ENCODE measurements at regions not wholly inside any gene's neighbourhood (a gene's known extent, or its start where the extent isn't known, plus 50 kb on each side); places are given as distances from the start of the nearest gene placed in this dataset.

- FAIRE-seq, result no peak
- CTCF ChIA-PET (ENCODE audit: partially characterized antibody), result interaction anchor here (1.1 to 2.2 kb wide), 2 partner anchors 9 to 55 kb away, joined by 3 to 13 read pairs; no protein-coding TSS in a partner anchor
- no peak for TF ChIP-seq KDM5A (IDR thresholded peaks at IDR 0.05; ENCODE audit: low read length)
- TF ChIP-seq TCF12 (IDR thresholded peaks at IDR 0.05; ENCODE audit: low read depth, low read length), result no peak
- TF ChIP-seq HDAC2 (IDR thresholded peaks at IDR 0.05; ENCODE audit: borderline replicate concordance in 1 of 2, low read depth in 2 of 2, low read length in 2 of 2), result no peak
- no peak for TF ChIP-seq CREB1 (IDR thresholded peaks at IDR 0.05)
- no peak for TF ChIP-seq E2F6 (IDR thresholded peaks at IDR 0.05)
- TF ChIP-seq FOSL1 (IDR thresholded peaks at IDR 0.05; ENCODE audit: insufficient read depth, low read depth, low read length), result no peak
- no peak for TF ChIP-seq GABPA (IDR thresholded peaks at IDR 0.05; ENCODE audit: borderline replicate concordance, insufficient read depth, low read length)
- no peak for TF ChIP-seq SAP30 (IDR thresholded peaks at IDR 0.05; ENCODE audit: insufficient read depth, insufficient replicate concordance, low read length)
- no peak for TF ChIP-seq NRF1 (IDR thresholded peaks at IDR 0.05; ENCODE audit: low read depth, low read length)
- TF ChIP-seq RNF2 (IDR thresholded peaks at IDR 0.05; ENCODE audit: borderline replicate concordance, low read depth, low read length, missing control alignments, poor library complexity, severe bottlenecking), result no peak
- no peak for TF ChIP-seq MAX (IDR thresholded peaks at IDR 0.05)
- no peak for TF ChIP-seq ASH2L (IDR thresholded peaks at IDR 0.05; ENCODE audit: low read length)
- TF ChIP-seq HDAC6 (IDR thresholded peaks at IDR 0.05; ENCODE audit: low read depth, low read length), result no peak
- TF ChIP-seq RXRA (IDR thresholded peaks at IDR 0.05; ENCODE audit: insufficient read depth, low read depth, low read length), result no peak
Observed at GRCh38 chr5:90170261-90170660, 239.3 kb downstream of the CETN3 start.

More at GRCh38 chr5:90170261-90170660, 239.3 kb downstream of the CETN3 start:
- no peak overlapping the region for H3K14ac ChIP-seq (ENCODE audit: insufficient read length)
- no peak overlapping the region for H3K9ac ChIP-seq (replicated peaks in 1 of 4; ENCODE audit: extremely low read depth in 1 of 4, low read depth in 3 of 4, low read length in 3 of 4)
- H3K23ac ChIP-seq (ENCODE audit: insufficient read length), result no peak overlapping the region
- no peak overlapping the region for H2BK5ac ChIP-seq (ENCODE audit: low read depth, low read length)
- H3K9me3 ChIP-seq (ENCODE audit: insufficient read depth in 2 of 2, low read depth in 1 of 2, low read length in 1 of 2), result no peaks in the 10 kb centered on the region; a peak in 1 of 4 replicates
- no peaks in the 10 kb centered on the region for H3K36me3 ChIP-seq (ENCODE audit: control insufficient read depth in 2 of 4, insufficient read depth in 4 of 4, low read length in 3 of 4)
- H2BK15ac ChIP-seq (ENCODE audit: low read length), result no peak overlapping the region
- DNase-seq (ENCODE audit: low read depth in 1 of 2, low spot score in 2 of 2), result no peak
- H2BK120ac ChIP-seq (replicated peaks; ENCODE audit: low read depth, low read length), result no peak overlapping the region
- H3K56ac ChIP-seq (replicated peaks; ENCODE audit: insufficient read length, low read depth, low read length), result no peak overlapping the region
- no peaks in the 10 kb centered on the region for H3K27me3 ChIP-seq (replicated peaks in 1 of 4; ENCODE audit: control insufficient read depth in 3 of 4, extremely low read depth in 1 of 4, insufficient read depth in 3 of 4, low read length in 3 of 4)
- no peak overlapping the region for H3K4me3 ChIP-seq (ENCODE audit: extremely low read depth in 1 of 4, insufficient read depth in 2 of 4, low read depth in 3 of 4, low read length in 4 of 4)
- H4K5ac ChIP-seq (ENCODE audit: insufficient read length, low read depth, low read length), result no peak overlapping the region
- H3K79me2 ChIP-seq (ENCODE audit: control insufficient read depth in 1 of 2, insufficient read depth in 2 of 2, low read length in 2 of 2), result no peaks in the 10 kb centered on the region
- POLR2A ChIA-PET (ENCODE audit: partially characterized antibody), result no interaction called here
- no peaks in the 10 kb centered on the region for H3K23me2 ChIP-seq (ENCODE audit: low read depth, low read length)
- no peak overlapping the region for H3K4me2 ChIP-seq (ENCODE audit: insufficient read depth in 1 of 2, low read depth in 2 of 2, low read length in 2 of 2)
- no peak overlapping the region for H2AK5ac ChIP-seq (ENCODE audit: low read depth, low read length)
- H4K91ac ChIP-seq (replicated peaks; ENCODE audit: insufficient read length, low read length), result no peak overlapping the region
- H3K27ac ChIP-seq (ENCODE audit: low read depth, low read length), result no peak overlapping the region
- H3K18ac ChIP-seq (ENCODE audit: extremely low read depth, low read length), result no peak overlapping the region
- H2BK12ac ChIP-seq (ENCODE audit: low read depth, low read length), result no peak overlapping the region
- no peak overlapping the region for H4K8ac ChIP-seq (ENCODE audit: extremely low read depth, insufficient read depth, low read length)
- WGBS, 2 experiments (ENCODE audit: extremely low coverage in 1 of 2, insufficient coverage in 1 of 2, insufficient read length in 1 of 2, insufficient replicate concordance in 2 of 2, low coverage in 1 of 2, low lambda C conversion rate in 2 of 2, missing lambda C conversion rate in 1 of 2), result 100% methylated on average over 1 of the region's 1 CpG; no CpG with 5 or more reads in 1 of the 2 experiments
- H2BK20ac ChIP-seq (ENCODE audit: low read length), result no peak overlapping the region
- no peaks in the 10 kb centered on the region for H3K4me1 ChIP-seq (replicated peaks in 1 of 4; ENCODE audit: control insufficient read depth in 3 of 4, insufficient read depth in 4 of 4, low read length in 3 of 4)
- no peaks in the 10 kb centered on the region for H3K79me1 ChIP-seq (ENCODE audit: low read depth, low read length)
- H3K4ac ChIP-seq (replicated peaks; ENCODE audit: insufficient read length, low read depth, low read length), result no peak overlapping the region
- H2AFZ ChIP-seq (ENCODE audit: low read length), result no peak overlapping the region
- peaks cover 0 to 1% of the 10 kb centered on the region in 2 experiments for H4K20me1 ChIP-seq (replicated peaks in 1 of 2; ENCODE audit: control insufficient read depth in 1 of 2, insufficient read depth in 2 of 2, low read length in 2 of 2)
